Naive thymus-derived CD8-positive, alpha-beta T cell (primary cell): ENCODE measurements at regions not wholly inside any gene's neighbourhood (a gene's known extent, or its start where the extent isn't known, plus 50 kb on each side); places are given as distances from the start of the nearest gene placed in this dataset.

ENCODE experiments used
- ATAC-seq, 2 donors: fragments of 150-1000 bp; cut with Tn5 transposase in 1 of 2; sonication (Bioruptor Pico), chemical (Tn5 transposase) in 1 of 2; 1 replicate in 1 of 2; 2 replicates in 1 of 2; pipeline ENCODE4 v1.10.0; 2021; ENCODE audit warnings: mild to moderate bottlenecking in 2 of 2, moderate library complexity in 2 of 2
- POLR2A ChIA-PET: fragments of 350-600 bp; sonication (Branson Sonifier 250); formaldehyde crosslinking; loops from one replicate; lab custom pipeline; 2021; ENCODE audit warnings: antibody characterized with exemption; lab: Charles Lee
- DNase-seq, 10 donors: peaks; one replicate each; pipeline versions ENCODE4 v3.0.0 to v3.0.0-alpha.2; 2020 to 2022
- H3K27ac Mint-ChIP-seq, 10 donors: one replicate each; pipeline ENCODE4 v1.8.0; 2020 to 2022; ENCODE audit warnings: mild to moderate bottlenecking in 10 of 10, mixed read lengths in 10 of 10, moderate library complexity in 4 of 10, inconsistent platforms in 1 of 10
- H3K27me3 Mint-ChIP-seq, 5 donors: one replicate each; pipeline ENCODE4 v1.8.0; 2021 to 2022; ENCODE audit warnings: mixed read lengths in 5 of 5
- H3K36me3 Mint-ChIP-seq, 3 donors: one replicate each; pipeline ENCODE4 v1.8.0; 2020 to 2022; ENCODE audit warnings: mixed read lengths in 3 of 3, mild to moderate bottlenecking in 2 of 3, inconsistent platforms in 1 of 3
- H3K4me1 Mint-ChIP-seq, 4 donors: one replicate each; pipeline ENCODE4 v1.8.0; 2021 to 2022; ENCODE audit warnings: mixed read lengths in 4 of 4
- H3K4me3 Mint-ChIP-seq, 10 donors: one replicate each; pipeline ENCODE4 v1.8.0; 2020 to 2022; ENCODE audit warnings: mild to moderate bottlenecking in 10 of 10, mixed read lengths in 10 of 10, moderate library complexity in 6 of 10, inconsistent platforms in 1 of 10
- H3K9me3 Mint-ChIP-seq, 9 donors: one replicate each; pipeline ENCODE4 v1.8.0; 2020 to 2022; ENCODE audit warnings: mixed read lengths in 9 of 9, mild to moderate bottlenecking in 3 of 9, inconsistent platforms in 1 of 9, moderate library complexity in 1 of 9

DNA sequence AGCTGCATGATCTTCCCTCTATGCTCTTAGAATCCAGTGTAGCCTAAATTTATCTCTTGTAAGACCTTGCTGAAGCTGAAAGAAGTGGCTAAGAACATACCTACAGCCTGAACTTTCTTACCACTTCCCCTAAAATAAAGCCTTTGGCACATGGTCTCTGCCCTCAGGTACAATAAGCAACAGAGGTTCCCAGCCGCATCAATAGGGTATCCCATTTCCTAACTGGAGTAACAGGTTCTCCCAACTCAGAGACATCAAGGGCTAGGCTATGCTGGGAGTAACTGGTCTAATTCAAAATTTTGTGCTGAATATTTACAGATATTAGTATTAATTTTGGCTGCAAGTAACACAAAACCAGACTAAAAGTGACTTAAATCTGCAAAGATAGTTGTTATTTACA is 335.8 kb upstream of the TRPC7 start:
- DNase-seq: no peak
- Mint-ChIP-seq H3K27ac (no peak overlapping the region), H3K27me3 (peaks cover 0 to 6% (median 1%) of the 10 kb centered on the region in 5 donors), H3K4me1 (no peaks in the 10 kb centered on the region), H3K9me3 (peaks cover 0 to 4% (median 0%) of the 10 kb centered on the region in 9 donors), H3K4me3 (no peak overlapping the region), H3K36me3 (no peaks in the 10 kb centered on the region)
- no peak for ATAC-seq
- POLR2A ChIA-PET: no interaction called here

GRCh38 chr5:136699651-136700050 is 334.3 kb upstream of the TRPC7 start:
- Mint-ChIP-seq H3K36me3 (no peaks in the 10 kb centered on the region), H3K27ac (no peak overlapping the region), H3K4me1 (no peaks in the 10 kb centered on the region), H3K9me3 (peaks cover 0 to 3% (median 0%) of the 10 kb centered on the region in 9 donors), H3K4me3 (no peak overlapping the region), H3K27me3 (peaks cover 0 to 6% (median 1%) of the 10 kb centered on the region in 5 donors)
- POLR2A ChIA-PET: no interaction called here
- ATAC-seq (no peak), DNase-seq (no peak)

- Mint-ChIP-seq H3K27me3 (peaks cover 0 to 6% (median 1%) of the 10 kb centered on the region in 5 donors), H3K27ac (no peak overlapping the region), H3K36me3 (no peaks in the 10 kb centered on the region), H3K4me3 (no peak overlapping the region), H3K4me1 (no peaks in the 10 kb centered on the region), H3K9me3 (peaks cover 0 to 3% (median 0%) of the 10 kb centered on the region in 9 donors)
- ATAC-seq (no peak), DNase-seq (no peak)
- POLR2A ChIA-PET: no interaction called here
These were observed 333.6 kb upstream of the TRPC7 start for GRCh38 chr5:136698970-136699369.

GRCh38 chr5:136694258-136694657 is 328.9 kb upstream of the TRPC7 start:
- no peaks in the 10 kb centered on the region for H3K4me1 Mint-ChIP-seq
- no peak overlapping the region for H3K27ac Mint-ChIP-seq
- DNase-seq (no peak), ATAC-seq (no peak)
- peaks cover under 1 to 17% (median 4%) of the 10 kb centered on the region in 9 donors for H3K9me3 Mint-ChIP-seq
- H3K4me3 Mint-ChIP-seq: no peak overlapping the region
- no peaks in the 10 kb centered on the region for H3K36me3 Mint-ChIP-seq
- H3K27me3 Mint-ChIP-seq: peaks cover 0 to 6% (median 0%) of the 10 kb centered on the region in 5 donors
- POLR2A ChIA-PET: no interaction called here

DNA sequence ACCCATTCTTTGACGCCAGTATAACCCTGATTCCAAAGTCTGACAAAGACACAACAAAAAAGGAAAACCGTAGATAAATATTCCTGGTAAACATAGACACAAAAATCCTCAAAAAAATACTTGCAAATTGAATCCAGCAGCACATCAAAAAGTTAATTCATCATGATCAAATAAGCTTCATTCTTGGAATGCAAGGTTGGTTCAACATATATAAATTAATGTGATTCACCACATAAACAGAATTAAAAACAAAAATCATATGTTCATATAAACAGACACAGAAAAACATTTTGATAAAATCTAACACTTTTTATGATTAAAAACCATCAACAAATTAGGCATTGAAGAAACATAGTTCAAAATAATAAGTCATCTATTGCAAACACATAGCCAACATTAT is 324.2 kb upstream of the TRPC7 start:
- Mint-ChIP-seq H3K9me3 (peaks cover 16 to 51% (median 29%) of the 10 kb centered on the region in 9 donors), H3K4me3 (no peak overlapping the region), H3K36me3 (peaks cover 0 to 25% (median 2%) of the 10 kb centered on the region in 3 donors), H3K27ac (no peak overlapping the region), H3K4me1 (no peaks in the 10 kb centered on the region), H3K27me3 (no peaks in the 10 kb centered on the region)
- no peak for DNase-seq
- no peak for ATAC-seq
- POLR2A ChIA-PET: no interaction called here

GRCh38 chr5:136686192-136686872 is 321.0 kb upstream of the TRPC7 start:
- Mint-ChIP-seq H3K36me3 (peaks cover 0 to 25% (median 2%) of the 10 kb centered on the region in 3 donors), H3K27me3 (no peaks in the 10 kb centered on the region), H3K4me1 (no peaks in the 10 kb centered on the region), H3K9me3 (peaks cover 16 to 63% (median 31%) of the 10 kb centered on the region in 9 donors), H3K4me3 (no peak overlapping the region), H3K27ac (no peak overlapping the region)
- ATAC-seq (no peak), DNase-seq (no peak)
- POLR2A ChIA-PET: no interaction called here

GRCh38 chr5:136682986-136683385 is 317.6 kb upstream of the TRPC7 start:
- Mint-ChIP-seq H3K27me3 (no peaks in the 10 kb centered on the region), H3K36me3 (peaks cover 0 to 18% (median 2%) of the 10 kb centered on the region in 3 donors), H3K4me3 (no peak overlapping the region), H3K9me3 (peaks cover 12 to 42% (median 19%) of the 10 kb centered on the region in 9 donors), H3K4me1 (no peaks in the 10 kb centered on the region), H3K27ac (no peak overlapping the region)
- POLR2A ChIA-PET: no interaction called here
- DNase-seq (no peak), ATAC-seq (no peak)

DNA sequence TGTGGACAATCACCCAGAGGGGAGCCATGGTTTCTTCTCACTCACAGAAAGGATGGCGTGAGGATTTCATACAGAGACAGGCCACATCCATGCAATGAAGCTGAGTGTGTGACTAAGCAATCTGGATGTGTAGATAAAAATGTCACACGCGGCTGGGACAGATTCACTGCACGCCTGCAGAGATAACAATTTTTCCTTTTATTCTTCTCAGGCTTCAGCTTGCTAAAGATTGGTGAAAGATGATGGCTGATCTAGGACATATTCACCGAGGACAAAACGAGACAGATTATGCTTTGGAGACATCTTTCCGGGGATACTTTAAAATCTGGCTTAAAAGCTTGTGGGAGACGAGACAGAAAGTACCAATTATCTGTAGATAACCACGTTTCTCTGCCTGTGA is 313.9 kb upstream of the TRPC7 start:
- no peak overlapping the region for H3K4me3 Mint-ChIP-seq
- POLR2A ChIA-PET: no interaction called here
- DNase-seq (no peak), ATAC-seq (no peak)
- peaks cover 0 to 3% (median 0%) of the 10 kb centered on the region in 3 donors for H3K36me3 Mint-ChIP-seq
- H3K9me3 Mint-ChIP-seq: peaks cover 0 to 19% (median 5%) of the 10 kb centered on the region in 9 donors
- H3K27me3 Mint-ChIP-seq: peaks cover 0 to 2% (median 0%) of the 10 kb centered on the region in 5 donors
- H3K4me1 Mint-ChIP-seq: no peaks in the 10 kb centered on the region
- H3K27ac Mint-ChIP-seq: no peak overlapping the region

GRCh38 chr5:136677217-136677616 is 311.9 kb upstream of the TRPC7 start:
- peaks cover 0 to 2% (median 0%) of the 10 kb centered on the region in 5 donors for H3K27me3 Mint-ChIP-seq
- H3K27ac Mint-ChIP-seq: no peak overlapping the region
- peaks cover 0 to 3% (median 0%) of the 10 kb centered on the region in 3 donors for H3K36me3 Mint-ChIP-seq
- peaks cover 0 to 10% (median 2%) of the 10 kb centered on the region in 9 donors for H3K9me3 Mint-ChIP-seq
- DNase-seq: no peak
- POLR2A ChIA-PET: no interaction called here
- no peak overlapping the region for H3K4me3 Mint-ChIP-seq
- ATAC-seq: no peak
- H3K4me1 Mint-ChIP-seq: no peaks in the 10 kb centered on the region

- H3K4me3 Mint-ChIP-seq: no peak overlapping the region
These were observed 311.3 kb upstream of the TRPC7 start for GRCh38 chr5:136676685-136677084.

DNA sequence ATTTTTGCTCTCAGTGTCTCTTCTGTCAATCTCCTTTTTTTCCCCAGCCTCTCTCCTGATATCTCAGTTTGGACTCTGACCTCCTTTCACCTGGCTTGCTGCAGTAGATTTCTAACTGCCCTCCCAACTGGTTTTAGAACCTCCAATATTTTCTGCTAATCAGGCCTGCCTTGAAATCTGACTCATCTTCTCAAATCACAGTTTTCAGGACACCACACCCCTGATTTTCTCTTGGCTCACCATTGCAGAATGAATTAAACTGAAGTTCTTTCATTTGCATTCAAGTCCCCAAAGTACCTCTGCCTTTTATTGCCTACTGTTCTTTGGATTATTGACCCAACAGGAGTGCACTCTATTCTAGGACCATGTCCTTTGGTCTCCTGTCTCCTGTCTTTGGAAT is 310.4 kb upstream of the TRPC7 start:
- H3K4me3 Mint-ChIP-seq: no peak overlapping the region
- ATAC-seq: no peak
- peaks cover 0 to 2% (median 0%) of the 10 kb centered on the region in 5 donors for H3K27me3 Mint-ChIP-seq
- DNase-seq: no peak
- POLR2A ChIA-PET: no interaction called here
- H3K4me1 Mint-ChIP-seq: no peaks in the 10 kb centered on the region
- peaks cover 0 to 3% (median 0%) of the 10 kb centered on the region in 3 donors for H3K36me3 Mint-ChIP-seq
- H3K27ac Mint-ChIP-seq: no peak overlapping the region
- peaks cover 0 to 9% (median 0%) of the 10 kb centered on the region in 9 donors for H3K9me3 Mint-ChIP-seq

More at GRCh38 chr5:136676685-136677084, 311.3 kb upstream of the TRPC7 start:
- no peak for DNase-seq
- peaks cover 0 to 2% (median 0%) of the 10 kb centered on the region in 5 donors for H3K27me3 Mint-ChIP-seq
- POLR2A ChIA-PET: no interaction called here
- no peak overlapping the region for H3K27ac Mint-ChIP-seq
- peaks cover 0 to 9% (median 2%) of the 10 kb centered on the region in 9 donors for H3K9me3 Mint-ChIP-seq
- peaks cover 0 to 3% (median 0%) of the 10 kb centered on the region in 3 donors for H3K36me3 Mint-ChIP-seq
- ATAC-seq: no peak
- no peaks in the 10 kb centered on the region for H3K4me1 Mint-ChIP-seq

DNA sequence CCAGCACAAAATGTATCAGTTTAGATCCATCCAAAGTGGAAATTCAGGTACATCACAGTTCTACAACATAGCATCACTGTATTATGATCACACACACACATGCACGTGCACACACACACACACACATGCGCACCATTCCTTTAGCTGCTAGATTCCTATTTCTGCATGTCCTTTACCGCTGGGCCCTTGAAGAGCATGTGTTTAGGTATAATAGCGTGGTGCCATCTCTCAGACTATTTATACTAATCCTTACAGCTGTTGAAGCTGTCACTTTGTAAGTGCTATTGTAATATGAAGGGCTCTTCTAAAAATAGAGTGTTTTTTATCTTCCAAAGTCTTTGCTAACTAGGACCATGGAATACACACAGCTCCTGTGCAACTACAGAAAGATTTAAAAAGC is 308.8 kb upstream of the TRPC7 start:
- no peak for DNase-seq
- Mint-ChIP-seq H3K27ac (no peak overlapping the region), H3K36me3 (no peaks in the 10 kb centered on the region), H3K4me1 (no peaks in the 10 kb centered on the region), H3K9me3 (peaks cover 0 to 2% (median 0%) of the 10 kb centered on the region in 9 donors), H3K27me3 (peaks cover 0 to 2% (median 0%) of the 10 kb centered on the region in 5 donors), H3K4me3 (no peak overlapping the region)
- POLR2A ChIA-PET: no interaction called here
- ATAC-seq: no peak

GRCh38 chr5:136667789-136668188 is 302.4 kb upstream of the TRPC7 start:
- Mint-ChIP-seq H3K4me3 (no peak overlapping the region), H3K27me3 (peaks cover 0 to 9% (median 0%) of the 10 kb centered on the region in 5 donors), H3K27ac (no peak overlapping the region), H3K4me1 (peaks cover 0 to 3% (median 0%) of the 10 kb centered on the region in 4 donors), H3K9me3 (peaks cover 0 to 8% (median 0%) of the 10 kb centered on the region in 9 donors), H3K36me3 (no peaks in the 10 kb centered on the region)
- ATAC-seq: no peak
- no peak for DNase-seq
- POLR2A ChIA-PET: no interaction called here
